ENCODE measurements at regions not wholly inside any gene's neighbourhood (a gene's known extent, or its start where the extent isn't known, plus 50 kb on each side); places are given as distances from the start of the nearest gene placed in this dataset.
A peak's percentile ranks its signal among the peaks of the same experiment; 100 is the strongest.

GRCh38 chr3:88596451-88596850, 446.7 kb downstream of the C3orf38 start:
- H3K4me3 ChIP-seq (ENCODE audit: low read depth, low read length) = no peak overlapping the region
- no peak for DNase-seq (ENCODE audit: low read depth)
- TF ChIP-seq MAX (IDR thresholded peaks at IDR 0.05; ENCODE audit: low read depth, low read length) (no peak), CTCF (IDR thresholded peaks at IDR 0.05; ENCODE audit: low read depth, low read length) (no peak), POLR2A (IDR thresholded peaks at IDR 0.05; ENCODE audit: extremely low read depth, insufficient read length) (no peak), MYC (IDR thresholded peaks at IDR 0.05; ENCODE audit: low read depth, low read length) (no peak)

GRCh38 chr3:88610820-88611219, 461.1 kb downstream of the C3orf38 start:
- no peak overlapping the region for H3K4me3 ChIP-seq (ENCODE audit: low read depth, low read length)
- TF ChIP-seq MYC (IDR thresholded peaks at IDR 0.05; ENCODE audit: low read depth, low read length) = no peak
- TF ChIP-seq MAX (IDR thresholded peaks at IDR 0.05; ENCODE audit: low read depth, low read length) = no peak
- TF ChIP-seq CTCF (IDR thresholded peaks at IDR 0.05; ENCODE audit: low read depth, low read length) = no peak
- no peak for TF ChIP-seq POLR2A (IDR thresholded peaks at IDR 0.05; ENCODE audit: extremely low read depth, insufficient read length)
- DNase-seq (ENCODE audit: low read depth) = no peak

GRCh38 chr3:88611826-88612326, 462.1 kb downstream of the C3orf38 start:
- no peak for DNase-seq (ENCODE audit: low read depth)

GRCh38 chr3:88616413-88616812, 466.7 kb downstream of the C3orf38 start:
- no peak for DNase-seq (ENCODE audit: low read depth)
- no peak overlapping the region for H3K4me3 ChIP-seq (ENCODE audit: low read depth, low read length)
- TF ChIP-seq POLR2A (IDR thresholded peaks at IDR 0.05; ENCODE audit: extremely low read depth, insufficient read length) (no peak), CTCF (IDR thresholded peaks at IDR 0.05; ENCODE audit: low read depth, low read length) (no peak), MAX (IDR thresholded peaks at IDR 0.05; ENCODE audit: low read depth, low read length) (no peak), MYC (IDR thresholded peaks at IDR 0.05; ENCODE audit: low read depth, low read length) (no peak)

More at GRCh38 chr3:88611826-88612326, 462.1 kb downstream of the C3orf38 start:
- TF ChIP-seq MYC (IDR thresholded peaks at IDR 0.05; ENCODE audit: low read depth, low read length) = no peak
- TF ChIP-seq MAX (IDR thresholded peaks at IDR 0.05; ENCODE audit: low read depth, low read length) = no peak
- no peak for TF ChIP-seq CTCF (IDR thresholded peaks at IDR 0.05; ENCODE audit: low read depth, low read length)
- TF ChIP-seq POLR2A (IDR thresholded peaks at IDR 0.05; ENCODE audit: extremely low read depth, insufficient read length) = no peak
- H3K4me3 ChIP-seq (ENCODE audit: low read depth, low read length) = no peak overlapping the region

GRCh38 chr3:88617283-88617682, 467.5 kb downstream of the C3orf38 start:
- no peak for TF ChIP-seq MAX (IDR thresholded peaks at IDR 0.05; ENCODE audit: low read depth, low read length)
- no peak for TF ChIP-seq CTCF (IDR thresholded peaks at IDR 0.05; ENCODE audit: low read depth, low read length)
- no peak for TF ChIP-seq POLR2A (IDR thresholded peaks at IDR 0.05; ENCODE audit: extremely low read depth, insufficient read length)
- TF ChIP-seq MYC (IDR thresholded peaks at IDR 0.05; ENCODE audit: low read depth, low read length) = no peak
- H3K4me3 ChIP-seq (ENCODE audit: low read depth, low read length) = no peak overlapping the region
- peak; percentile 16 for DNase-seq (ENCODE audit: low read depth)

Measured in NB4 (cell line).